ENCODE measurements at regions not wholly inside any gene's neighbourhood (a gene's known extent, or its start where the extent isn't known, plus 50 kb on each side); places are given as distances from the start of the nearest gene placed in this dataset.
"Not testable (repeated sequence)": the region's sequence is repeated elsewhere in the genome, so short reads cannot be mapped to it uniquely, and the experiment has no call there.

DNA sequence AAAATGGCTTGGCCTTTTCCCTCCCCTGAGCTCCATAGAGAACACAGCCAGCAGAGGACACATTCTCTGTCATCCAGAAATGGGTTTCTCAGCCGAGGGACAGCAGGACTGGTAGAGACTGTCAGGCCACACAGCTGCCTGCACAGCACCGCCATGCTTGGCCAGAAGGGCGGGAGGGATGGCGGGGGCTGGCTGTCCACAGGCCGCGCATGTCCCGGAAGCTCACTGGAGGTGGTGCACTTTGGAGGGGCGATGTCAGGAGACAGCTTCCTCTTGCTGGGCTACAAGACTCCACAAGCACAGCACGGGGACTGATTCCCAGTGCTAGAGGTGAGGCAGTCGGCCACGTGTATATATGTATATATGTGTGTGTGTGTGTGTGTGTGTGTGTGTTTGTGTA lies 125.3 kb downstream of the GOLGA6L4 start:
- not testable (repeated sequence) for DNase-seq (ENCODE audit: low read depth in 2 of 2)

DNA sequence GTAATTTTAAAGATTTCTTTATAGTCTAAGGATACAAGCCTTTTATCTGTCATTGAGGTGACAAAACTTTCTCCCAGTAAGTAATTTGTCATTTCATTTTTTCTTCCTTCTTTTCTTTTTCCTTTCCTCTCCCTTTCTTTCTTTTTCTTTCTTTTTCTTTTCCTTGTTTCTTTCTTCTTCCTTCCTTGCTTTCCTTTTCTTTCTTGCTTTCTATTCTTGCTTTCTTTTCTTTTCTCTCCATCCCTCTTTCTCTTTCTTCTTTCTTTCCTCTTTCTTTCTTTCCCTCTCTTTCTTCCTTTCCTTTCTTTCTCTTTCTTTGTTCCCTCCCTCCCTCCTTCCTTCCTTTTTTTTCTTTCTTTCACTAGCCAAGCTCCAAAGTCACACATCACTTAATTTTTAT lies 148.8 kb downstream of the GOLGA6L4 start:
- DNase-seq (ENCODE audit: low read depth in 2 of 2), result not testable (repeated sequence)

DNA sequence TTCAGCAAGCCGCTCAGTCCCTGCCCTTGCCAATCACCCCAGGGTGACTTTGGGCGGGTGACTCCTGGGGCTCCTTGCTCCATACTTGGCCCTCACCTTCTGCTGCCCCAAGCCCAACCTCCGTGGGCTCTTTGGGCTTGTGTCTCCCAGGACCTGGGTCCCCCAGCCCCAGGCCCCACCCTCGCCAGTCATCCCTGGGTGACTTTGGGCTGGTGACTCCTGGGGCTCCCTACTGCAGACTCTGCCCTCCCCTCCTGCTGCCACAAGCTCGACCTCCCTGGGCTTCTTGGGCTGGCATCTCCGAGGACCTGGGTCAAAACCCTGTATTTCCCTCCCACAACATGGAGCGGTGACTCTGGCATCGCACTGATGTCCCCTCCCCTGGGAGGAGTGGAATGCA lies 151.5 kb downstream of the GOLGA6L4 start:
- DNase-seq (ENCODE audit: low read depth in 2 of 2), result no peak

DNA sequence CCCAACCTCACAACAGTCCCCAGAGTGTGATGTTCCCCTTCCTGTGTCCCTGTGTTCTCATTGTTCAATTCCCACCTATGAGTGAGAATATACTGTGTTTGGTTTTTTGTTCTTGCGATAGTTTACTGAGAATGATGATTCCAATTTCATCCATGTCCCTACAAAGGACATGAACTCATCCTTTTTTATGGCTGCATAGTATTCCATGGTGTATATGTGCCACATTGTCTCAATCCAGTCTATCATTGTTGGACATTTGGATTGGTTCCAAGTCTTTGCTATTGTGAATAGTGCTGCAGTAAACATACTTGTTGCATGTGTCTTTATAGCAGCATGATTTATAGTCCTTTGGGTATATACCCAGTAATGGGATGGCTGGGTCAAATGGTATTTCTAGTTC lies 152.6 kb downstream of the GOLGA6L4 start:
- not testable (repeated sequence) for DNase-seq (ENCODE audit: low read depth in 2 of 2)

DNA sequence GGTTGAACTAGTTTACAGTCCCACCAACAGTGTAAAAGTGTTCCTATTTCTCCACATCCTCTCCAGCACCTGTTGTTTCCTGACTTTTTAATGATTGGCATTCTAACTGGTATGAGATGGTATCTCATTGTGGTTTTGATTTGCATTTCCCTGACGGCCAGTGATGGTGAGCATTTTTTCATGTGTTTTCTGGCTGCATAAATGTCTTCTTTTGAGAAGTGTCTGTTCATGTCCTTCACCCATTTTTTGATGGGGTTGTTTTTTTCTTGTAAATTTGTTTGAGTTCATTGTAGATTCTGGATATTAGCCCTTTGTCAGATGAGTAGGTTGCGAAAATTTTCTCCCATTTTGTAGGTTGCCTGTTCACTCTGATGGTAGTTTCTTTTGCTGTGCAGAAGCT lies 153.1 kb downstream of the GOLGA6L4 start:
- DNase-seq (ENCODE audit: low read depth in 2 of 2), result not testable (repeated sequence)

DNA sequence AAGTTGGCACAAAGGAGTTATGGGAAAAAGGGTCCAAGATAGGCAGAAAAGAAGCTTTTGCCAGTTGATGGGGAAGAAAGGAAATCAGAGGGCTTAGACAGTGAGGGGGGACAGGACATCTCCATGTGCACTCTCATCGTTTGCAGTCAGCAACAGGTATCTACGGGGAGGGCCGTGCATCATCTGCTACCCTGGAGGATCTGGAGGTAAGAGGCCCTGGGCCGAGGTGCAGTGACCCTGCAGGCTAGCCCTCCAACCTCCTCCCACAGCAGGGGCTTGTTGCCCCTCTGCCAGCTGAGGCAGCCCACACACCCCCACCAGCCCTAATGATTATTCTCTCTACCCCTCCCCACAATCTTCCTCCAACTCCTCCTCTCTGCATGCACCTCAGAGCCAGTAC lies 154.8 kb downstream of the GOLGA6L4 start:
- DNase-seq (ENCODE audit: low read depth in 2 of 2), result not testable (repeated sequence)

DNA sequence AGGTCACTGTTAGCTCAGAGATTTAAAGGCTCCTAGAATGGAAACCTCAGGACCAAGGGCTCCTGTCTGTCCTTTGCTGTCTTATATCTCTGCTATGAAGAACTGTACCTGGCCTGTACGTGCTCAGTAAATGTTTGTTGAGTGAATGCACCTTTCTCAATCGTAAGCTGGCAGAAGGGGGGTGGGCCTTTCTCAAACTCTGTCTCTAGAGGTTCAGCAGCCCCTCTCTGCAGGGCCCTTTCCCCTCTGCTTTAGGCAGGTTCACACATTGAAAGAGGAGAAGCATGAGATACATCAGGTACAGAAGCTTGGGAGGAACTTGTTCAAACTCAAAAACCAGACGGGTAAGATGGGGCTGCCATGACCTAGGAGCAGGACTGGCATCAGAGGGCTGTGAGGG lies 155.6 kb downstream of the GOLGA6L4 start:
- DNase-seq (ENCODE audit: low read depth in 2 of 2), result no peak

DNA sequence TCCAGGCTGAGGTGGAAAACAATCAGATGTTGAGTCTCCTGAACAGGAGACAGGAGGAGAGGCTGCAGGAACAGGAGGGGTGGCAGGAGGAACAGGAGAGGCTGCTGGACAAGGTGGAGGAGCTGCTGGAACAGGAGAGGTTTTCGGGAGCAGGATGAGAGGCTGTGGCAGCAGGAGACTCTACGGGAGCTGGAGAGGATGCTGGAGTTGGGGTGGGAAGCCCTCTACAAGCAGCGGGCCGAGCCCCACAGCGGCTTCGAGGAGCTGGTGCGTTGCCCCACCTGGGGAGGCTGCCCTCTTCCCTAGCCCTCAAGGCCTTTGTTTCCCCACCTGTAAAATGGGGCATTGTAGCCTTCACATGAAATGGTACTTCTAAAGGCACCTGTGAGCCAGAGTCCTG lies 156.4 kb downstream of the GOLGA6L4 start:
- not testable (repeated sequence) for DNase-seq (ENCODE audit: low read depth in 2 of 2)

DNA sequence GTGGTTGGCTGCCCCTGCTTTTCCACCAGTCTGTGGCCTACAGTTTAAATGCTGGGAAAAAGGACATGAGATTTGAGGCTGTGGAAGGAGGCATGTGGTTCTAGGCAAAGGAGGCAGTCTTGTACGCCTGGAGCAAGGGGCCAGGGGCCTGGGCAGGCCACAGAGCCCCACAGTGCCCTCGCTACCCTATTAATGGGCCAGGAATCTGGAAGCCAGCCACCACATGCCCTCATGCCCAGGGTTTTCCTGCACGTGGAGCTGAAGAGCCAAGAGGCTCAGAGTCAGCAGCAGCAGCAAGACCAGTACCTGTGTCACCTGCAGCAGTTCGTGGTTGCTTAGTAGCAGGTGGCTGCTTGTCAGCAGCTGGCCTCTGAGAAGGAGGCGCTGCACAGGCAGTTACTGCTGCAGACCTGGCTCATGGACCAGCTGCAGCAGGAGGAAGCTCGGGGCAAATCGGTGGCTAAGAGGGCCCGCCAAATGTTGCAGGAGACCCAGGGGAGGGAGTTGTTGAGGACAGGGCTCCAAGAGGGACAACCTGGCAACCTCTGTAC lies 157.9 kb downstream of the GOLGA6L4 start:
- not testable (repeated sequence) for DNase-seq (ENCODE audit: low read depth in 2 of 2)

DNA sequence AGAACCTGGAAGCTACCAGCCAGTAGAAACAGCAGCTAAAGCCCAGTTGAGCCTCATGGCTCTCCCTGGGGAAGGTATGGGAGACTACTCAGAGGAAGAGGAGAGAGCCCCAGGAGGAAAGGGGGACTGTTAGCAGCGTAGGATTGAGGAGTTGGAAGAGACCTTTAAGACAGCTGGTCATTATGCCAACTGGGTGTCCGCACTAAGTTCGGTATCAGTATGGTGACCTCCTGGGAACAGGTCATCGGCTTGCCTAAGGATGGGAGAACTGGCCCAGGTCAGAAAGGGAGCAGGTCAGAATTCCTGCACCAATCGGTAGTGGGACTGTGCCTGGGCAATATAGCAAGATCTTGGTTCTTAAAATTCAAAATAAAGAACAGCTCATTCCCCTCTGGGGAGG lies 158.4 kb downstream of the GOLGA6L4 start:
- not testable (repeated sequence) for DNase-seq (ENCODE audit: low read depth in 2 of 2)

DNA sequence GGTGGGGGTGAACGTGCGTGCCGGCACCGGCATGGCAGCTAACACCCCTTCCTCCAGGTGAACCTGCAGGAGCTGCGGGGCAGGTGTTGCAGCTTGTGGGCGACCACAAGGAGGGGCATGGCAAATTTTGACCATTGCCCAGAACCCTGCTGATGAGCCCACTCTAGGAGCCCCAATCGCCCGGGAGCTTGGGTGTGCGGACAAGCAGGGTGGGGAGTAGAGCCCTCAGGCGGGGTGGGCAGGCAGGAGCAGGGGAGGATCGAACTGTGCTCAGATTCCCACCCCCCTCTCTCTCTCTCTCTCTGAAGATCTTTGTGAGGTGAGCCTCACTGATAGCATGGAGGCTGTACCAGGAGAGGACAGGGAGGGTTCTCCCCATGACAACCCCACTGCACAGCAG lies 159.8 kb downstream of the GOLGA6L4 start:
- DNase-seq (ENCODE audit: low read depth in 2 of 2), result not testable (repeated sequence)

DNA sequence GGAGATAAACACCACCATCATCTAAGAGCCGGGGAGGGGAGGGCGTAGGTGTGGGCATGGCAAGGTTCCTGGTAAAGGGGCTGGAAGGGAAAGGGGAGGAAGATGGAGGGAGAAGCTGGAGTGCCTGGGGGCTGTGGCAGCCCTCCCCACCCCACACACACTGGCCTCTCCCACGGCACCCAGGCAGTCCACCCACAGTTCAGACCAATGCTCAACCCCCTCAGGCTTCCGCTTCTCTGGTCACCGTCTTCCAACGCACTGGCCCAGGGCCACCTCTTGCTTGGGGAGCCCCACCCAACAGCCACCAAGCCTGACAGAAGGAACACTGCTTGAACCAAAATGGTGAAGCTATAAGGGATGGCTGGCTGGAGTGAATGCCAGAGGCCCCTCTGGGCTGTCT lies 160.3 kb downstream of the GOLGA6L4 start:
- DNase-seq (ENCODE audit: low read depth in 2 of 2), result not testable (repeated sequence)

DNA sequence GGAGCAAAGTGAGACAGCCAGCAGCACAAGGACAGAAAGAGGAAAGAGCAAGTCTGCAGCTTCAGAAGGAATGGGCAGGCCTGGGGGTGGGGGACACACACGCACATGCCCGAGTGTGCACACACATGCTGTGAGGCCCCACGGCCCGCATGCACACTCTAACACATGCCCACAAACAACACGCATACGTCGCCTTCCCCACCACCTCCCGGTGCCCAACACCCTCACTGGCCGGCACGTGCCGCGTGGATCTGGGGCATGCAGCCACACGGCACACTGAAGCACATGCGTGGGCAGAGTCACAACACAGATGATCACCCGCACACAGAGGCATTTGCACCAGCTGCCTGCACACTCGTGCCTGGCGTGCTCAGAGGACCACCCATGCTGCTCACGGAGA lies 161.5 kb downstream of the GOLGA6L4 start:
- DNase-seq (ENCODE audit: low read depth in 2 of 2), result not testable (repeated sequence)

DNA sequence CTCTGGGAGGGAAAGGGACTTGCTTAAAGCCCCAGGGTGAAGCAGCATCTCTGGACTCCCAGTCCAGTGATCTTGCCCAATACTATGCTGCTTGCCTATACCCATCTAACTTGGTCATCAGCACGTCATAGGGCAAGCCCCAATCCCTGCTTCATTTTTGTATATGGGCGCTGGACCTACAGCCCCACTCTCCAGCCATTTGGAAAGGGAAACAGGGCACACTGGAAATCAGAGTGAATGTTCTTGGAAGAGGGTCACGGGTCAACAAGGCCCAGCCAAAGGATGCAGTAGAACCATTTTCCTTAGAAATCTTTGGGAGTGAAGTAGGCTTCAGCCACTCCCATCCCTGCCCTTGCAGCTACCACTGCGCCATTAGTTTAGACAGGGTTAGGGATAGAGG lies 162.5 kb downstream of the GOLGA6L4 start:
- not testable (repeated sequence) for DNase-seq (ENCODE audit: low read depth in 2 of 2)

DNA sequence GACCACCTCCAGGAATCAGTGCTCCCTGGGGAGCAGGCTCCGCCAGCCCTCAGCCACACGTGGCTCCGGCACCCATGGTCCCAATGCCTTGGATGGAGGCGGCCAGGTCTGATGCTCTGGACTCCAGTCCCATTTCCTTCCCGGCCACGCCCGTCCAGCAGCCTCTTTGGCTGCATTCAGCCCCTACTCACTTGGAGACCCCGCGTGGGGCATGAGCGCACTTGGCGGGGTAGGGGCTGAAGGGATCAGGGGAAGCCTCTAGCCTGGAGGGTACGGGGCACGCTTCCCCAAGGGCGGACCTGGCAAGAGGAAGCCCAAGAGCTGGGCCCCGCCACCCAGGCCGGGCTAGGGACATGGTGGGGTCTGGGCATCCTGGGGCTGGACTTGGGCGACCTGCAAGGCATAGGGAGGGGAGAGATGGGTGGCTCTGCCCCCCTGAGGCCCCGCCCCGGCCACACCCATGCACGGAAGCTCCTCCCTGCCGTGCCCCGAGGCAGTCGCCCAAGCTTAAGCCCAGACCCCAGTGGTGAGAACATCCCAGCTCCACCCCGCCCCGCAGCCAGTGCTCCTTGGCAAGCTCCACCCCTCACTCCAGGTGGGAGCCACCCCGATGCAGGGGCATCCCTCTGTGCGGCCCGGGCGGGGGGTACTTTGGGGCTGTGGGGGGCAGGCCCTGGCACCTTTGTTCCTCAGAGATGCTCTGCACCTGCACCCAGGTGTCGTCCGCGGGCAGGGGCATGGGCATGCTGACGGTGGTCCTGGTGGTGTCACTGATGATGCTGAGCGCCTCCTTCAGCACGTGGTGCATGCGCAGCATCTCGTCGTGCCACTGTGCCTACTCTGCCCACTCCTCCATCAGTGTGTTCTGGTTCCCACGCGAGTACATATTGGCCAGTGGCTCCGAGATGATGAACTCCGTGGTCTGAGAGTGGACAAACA lies 163.5 kb downstream of the GOLGA6L4 start:
- DNase-seq (ENCODE audit: low read depth in 2 of 2), result no peak

DNA sequence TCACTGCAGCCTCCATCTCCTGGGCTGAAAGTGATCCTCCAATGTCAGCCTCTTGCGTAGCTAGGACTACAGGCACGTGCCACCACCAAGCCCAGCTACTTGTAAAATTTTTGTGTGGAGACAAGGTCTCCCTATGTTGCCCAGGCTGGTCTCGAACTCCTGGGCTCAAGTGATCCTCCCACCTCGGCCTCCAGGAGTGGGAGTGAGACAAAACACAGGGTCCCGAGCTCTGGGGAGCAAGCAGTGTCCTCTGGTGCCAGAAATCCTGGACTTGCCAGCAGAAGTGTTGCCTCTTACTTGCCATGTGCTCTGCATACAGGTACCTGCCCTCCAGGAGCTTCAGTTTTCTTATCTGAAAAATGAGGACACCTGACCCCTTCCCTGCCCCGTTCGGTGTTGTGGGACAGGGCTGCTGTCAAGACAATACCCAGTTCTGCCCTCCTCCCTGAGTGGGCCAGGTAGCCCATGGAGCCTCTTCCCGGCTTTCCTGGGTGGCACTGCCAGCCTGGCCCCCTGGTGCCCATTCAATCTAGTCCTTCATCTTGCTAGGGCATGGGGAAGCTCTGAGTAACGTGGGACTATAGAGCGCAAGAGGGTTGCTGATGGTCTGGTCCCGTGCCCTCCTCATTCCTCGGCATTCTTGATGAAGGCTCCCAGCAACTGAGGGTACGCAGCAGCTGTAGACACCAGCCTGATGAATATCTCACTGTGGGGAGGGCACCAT lies 164.6 kb downstream of the GOLGA6L4 start:
- no peak for DNase-seq (ENCODE audit: low read depth in 2 of 2)

DNA sequence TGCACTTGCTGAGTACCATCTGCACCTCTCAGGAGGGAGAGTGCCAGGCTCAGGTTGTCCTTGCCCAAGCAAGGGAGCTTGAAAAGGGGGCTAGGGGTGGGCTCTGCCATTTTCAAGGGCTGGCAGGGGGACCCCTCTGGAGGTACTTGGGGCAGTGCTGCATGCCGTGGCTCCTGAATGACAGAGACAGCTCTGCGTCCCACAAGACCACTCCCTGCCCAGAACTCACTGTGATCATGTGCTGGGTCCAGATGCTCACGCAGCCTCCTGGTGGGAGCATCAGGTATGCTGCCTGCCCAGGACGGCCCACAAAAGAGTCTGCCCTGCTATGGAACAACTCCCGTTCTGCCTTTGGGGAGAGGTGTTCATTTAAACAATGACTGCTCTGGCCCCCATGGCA lies 165.2 kb downstream of the GOLGA6L4 start:
- DNase-seq (ENCODE audit: low read depth in 2 of 2), result no peak

DNA sequence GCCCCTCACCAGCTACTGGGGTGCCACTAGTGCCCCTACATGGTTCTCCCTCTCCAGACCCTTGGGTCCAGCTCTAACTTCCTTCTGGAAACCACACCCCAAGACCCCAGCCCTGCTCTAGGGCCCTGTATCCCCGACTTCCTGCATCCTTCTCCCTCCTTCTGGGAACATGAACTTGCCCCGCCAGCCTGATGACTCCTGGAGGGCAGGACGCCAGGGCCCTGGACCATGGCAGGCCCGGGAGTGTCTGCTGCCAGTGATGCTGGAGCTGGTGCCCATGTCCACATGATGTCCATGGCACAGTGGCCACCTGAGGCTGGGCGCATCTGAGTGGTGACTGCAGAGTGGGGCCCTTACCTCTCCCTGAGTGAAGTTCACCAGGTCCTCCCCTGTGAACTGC lies 165.9 kb downstream of the GOLGA6L4 start:
- DNase-seq (ENCODE audit: low read depth in 2 of 2), result not testable (repeated sequence)

DNA sequence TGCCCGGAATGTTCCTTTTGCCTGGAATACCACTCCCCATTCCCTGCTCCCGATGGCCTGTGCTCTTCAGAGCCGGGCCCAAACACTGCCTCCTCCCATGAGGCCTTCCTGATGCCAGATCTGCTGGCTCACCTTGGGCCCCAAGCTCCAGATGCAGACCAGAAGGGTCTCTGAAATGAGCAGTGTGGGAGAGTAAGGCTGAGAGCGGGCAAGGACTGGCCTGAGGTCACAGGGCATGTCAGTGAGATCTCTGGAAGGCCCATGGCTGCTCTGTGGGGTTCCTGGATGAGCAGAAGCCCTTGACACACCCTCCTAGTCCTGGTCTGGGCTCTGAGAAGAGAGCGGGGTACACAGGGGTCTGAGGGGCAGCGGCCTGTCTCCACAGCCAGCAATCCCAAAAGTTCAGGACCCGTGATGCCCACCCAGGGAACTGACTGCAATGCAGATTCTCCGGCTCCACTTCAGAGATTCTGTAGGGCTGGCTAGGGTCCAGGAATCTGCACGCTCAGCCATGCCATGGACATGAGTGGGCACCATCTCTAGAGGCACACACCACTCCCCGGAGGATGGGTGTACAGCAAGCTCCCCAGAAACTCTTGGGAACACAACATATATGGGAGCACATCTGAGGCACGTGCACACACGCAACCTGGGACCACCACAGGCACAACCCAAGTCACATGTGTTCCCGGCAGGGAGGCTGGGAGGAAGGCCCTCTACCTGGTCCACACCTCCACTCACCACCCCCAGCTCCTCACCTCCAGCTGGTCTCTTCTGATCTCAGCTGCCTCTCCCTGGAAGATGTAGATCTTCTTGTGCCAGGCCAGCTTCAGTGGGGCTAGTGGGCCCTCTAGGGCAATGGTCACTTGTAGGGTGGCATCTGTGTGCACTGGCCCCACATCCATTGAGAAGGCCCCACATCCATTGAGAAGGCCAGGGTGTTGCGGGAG lies 166.6 kb downstream of the GOLGA6L4 start:
- DNase-seq (ENCODE audit: low read depth in 2 of 2), result not testable (repeated sequence)

DNA sequence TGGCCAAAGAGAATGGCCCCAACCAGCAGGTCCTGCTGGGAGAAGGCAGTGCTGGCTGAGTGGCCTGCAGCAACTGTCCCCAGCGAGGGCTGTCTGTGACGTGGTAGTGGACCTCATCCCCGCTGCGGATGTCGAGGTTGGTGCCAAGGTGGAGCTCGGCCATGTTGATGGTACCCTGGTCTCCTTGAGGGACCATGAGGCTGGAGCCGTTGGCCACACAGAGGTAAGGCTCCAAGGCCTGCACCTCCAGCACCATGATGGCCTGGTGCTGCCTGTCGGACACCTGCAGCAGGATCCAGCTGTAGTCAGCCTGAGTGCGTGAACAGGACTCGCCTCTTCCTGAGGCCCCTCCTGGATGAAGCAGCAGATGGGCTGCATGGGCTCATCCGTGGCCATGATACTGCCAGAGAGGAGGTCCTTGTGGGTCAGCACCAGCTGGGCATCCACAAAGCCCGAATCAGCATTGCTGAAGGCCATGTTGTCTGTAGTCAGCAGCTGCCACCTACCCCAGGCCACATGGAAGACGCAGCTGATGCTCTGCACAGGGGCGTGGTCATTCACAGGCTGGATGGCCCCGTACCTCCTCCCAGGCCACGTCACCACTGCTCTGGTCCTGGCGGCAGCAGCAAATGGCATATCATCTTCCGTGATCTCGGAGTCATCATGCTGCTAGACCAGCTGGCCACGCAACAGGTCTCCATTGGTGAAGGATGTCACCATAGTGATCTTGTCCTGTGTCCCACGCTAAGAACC lies 167.5 kb downstream of the GOLGA6L4 start:
- no peak for DNase-seq (ENCODE audit: low read depth in 2 of 2)

DNA sequence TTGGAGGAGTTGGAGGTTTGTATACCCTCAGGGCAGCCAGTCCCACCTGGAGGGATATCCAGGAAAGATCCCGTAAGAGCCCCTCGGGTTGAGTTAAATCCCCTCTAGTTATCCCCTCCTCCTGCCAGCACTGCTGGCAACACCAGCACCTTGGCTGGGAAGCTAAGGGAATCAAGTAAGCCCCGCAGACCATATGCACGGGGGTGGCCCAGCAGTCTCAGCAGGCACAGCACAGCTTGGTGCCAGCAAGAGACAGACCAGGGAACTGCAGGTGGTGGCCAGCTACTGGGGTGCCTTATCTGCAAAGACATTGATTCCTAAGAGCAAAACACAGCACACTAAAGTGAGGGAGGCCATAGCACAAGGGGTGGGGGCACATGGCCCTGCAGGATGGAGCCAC lies 173.8 kb downstream of the GOLGA6L4 start:
- not testable (repeated sequence) for DNase-seq (ENCODE audit: low read depth in 2 of 2)

All from stimulated activated CD8-positive, alpha-beta memory T cell treated with anti-CD3 and anti-CD28 coated beads, Interleukin-15, amount 100 ng/mL, for 4 hours (primary cell).